ENCODE measurements at regions not wholly inside any gene's neighbourhood (a gene's known extent, or its start where the extent isn't known, plus 50 kb on each side); places are given as distances from the start of the nearest gene placed in this dataset.

GRCh38 chr12:63056649-63057048 is 94.4 kb downstream of the AVPR1A start:
- no peak overlapping the region for H3K27ac ChIP-seq (ENCODE audit: extremely low read depth, low read depth, low read length)
- TF ChIP-seq ZFP41 (tag by site-specific recombination; IDR thresholded peaks at IDR 0.05; ENCODE audit: borderline replicate concordance) (no peak), ZNF10 (tag by site-specific recombination; IDR thresholded peaks at IDR 0.05) (no peak), ZNF24 (tag by site-specific recombination; IDR thresholded peaks at IDR 0.05) (no peak), ZBTB21 (tag by site-specific recombination; IDR thresholded peaks at IDR 0.05) (no peak), ZNF423 (tag by site-specific recombination; IDR thresholded peaks at IDR 0.05) (no peak), ZNF488 (tag by site-specific recombination; IDR thresholded peaks at IDR 0.05) (no peak), ZNF837 (tag by site-specific recombination; IDR thresholded peaks at IDR 0.05) (no peak), ZBTB7A (tag by site-specific recombination; IDR thresholded peaks at IDR 0.05; ENCODE audit: low read depth) (no peak), ZSCAN30 (tag by site-specific recombination; IDR thresholded peaks at IDR 0.05) (no peak), ZNF362 (tag by site-specific recombination; IDR thresholded peaks at IDR 0.05) (no peak), ZNF768 (tag by site-specific recombination; IDR thresholded peaks at IDR 0.05) (no peak), ZNF157 (tag by site-specific recombination; IDR thresholded peaks at IDR 0.05) (no peak), ZNF623 (tag by site-specific recombination; IDR thresholded peaks at IDR 0.05) (no peak)
- no peaks in the 10 kb centered on the region for H3K36me3 ChIP-seq (ENCODE audit: control insufficient read depth in 2 of 2, insufficient read depth in 1 of 2, low read length in 2 of 2)
- H3K4me3 ChIP-seq (ENCODE audit: low read depth, low read length) = no peak overlapping the region
- ChIA-PET POLR2A (no interaction called here), CTCF (interaction anchor here (0.6 to 2.8 kb wide), 2 partner anchors 12 to 130 kb away, joined by 3 to 9 read pairs; no protein-coding TSS in a partner anchor)
- no peaks in the 10 kb centered on the region for H3K9me3 ChIP-seq (ENCODE audit: control insufficient read depth, insufficient read depth, low read depth, low read length)
- H3K4me1 ChIP-seq (ENCODE audit: control insufficient read depth, insufficient read depth, low read length) = no peaks in the 10 kb centered on the region

DNA sequence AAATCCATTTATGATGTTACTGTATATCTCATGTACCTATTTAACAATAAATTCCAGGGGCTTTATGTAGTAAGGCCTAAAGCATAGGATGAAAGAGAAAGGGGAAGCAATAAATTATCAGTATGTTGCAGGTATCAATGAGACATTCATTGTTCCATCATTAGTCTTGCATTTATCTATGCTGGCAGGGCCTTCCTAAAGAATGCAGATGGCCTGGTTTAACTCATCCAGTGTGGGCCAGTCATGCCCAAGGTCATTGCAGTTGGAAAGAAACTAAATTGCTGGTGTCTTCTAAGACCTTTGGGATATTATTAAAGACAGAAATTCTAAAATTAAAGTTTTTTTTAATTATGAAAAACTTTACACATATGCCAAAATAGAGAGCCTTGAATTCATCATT is 98.3 kb downstream of the AVPR1A start:
- Histone ChIP-seq H3K4me3 (ENCODE audit: low read depth, low read length) (no peak overlapping the region), H3K9me3 (ENCODE audit: control insufficient read depth, insufficient read depth, low read depth, low read length) (no peaks in the 10 kb centered on the region), H3K27ac (ENCODE audit: extremely low read depth, low read depth, low read length) (no peak overlapping the region), H3K36me3 (ENCODE audit: control insufficient read depth in 2 of 2, insufficient read depth in 1 of 2, low read length in 2 of 2) (no peaks in the 10 kb centered on the region), H3K4me1 (ENCODE audit: control insufficient read depth, insufficient read depth, low read length) (no peaks in the 10 kb centered on the region)
- TF ChIP-seq ZNF169 (tag by site-specific recombination; IDR thresholded peaks at IDR 0.05) (no peak), ZNF548 (tag by site-specific recombination; IDR thresholded peaks at IDR 0.05) (no peak), ZNF416 (tag by site-specific recombination; IDR thresholded peaks at IDR 0.05) (no peak), ZNF610 (tag by site-specific recombination; IDR thresholded peaks at IDR 0.05; ENCODE audit: borderline replicate concordance) (no peak), ZNF670 (tag by site-specific recombination; IDR thresholded peaks at IDR 0.05; ENCODE audit: low read depth) (no peak), KLF7 (tag by site-specific recombination; IDR thresholded peaks at IDR 0.05; ENCODE audit: borderline replicate concordance) (no peak), ZNF677 (tag by site-specific recombination; IDR thresholded peaks at IDR 0.05) (no peak), HOXA7 (CRISPR knock-in tag; IDR thresholded peaks at IDR 0.05; ENCODE audit: borderline replicate concordance) (no peak), ZNF768 (tag by site-specific recombination; IDR thresholded peaks at IDR 0.05) (no peak), ZNF211 (tag by site-specific recombination; IDR thresholded peaks at IDR 0.05; ENCODE audit: low read depth) (no peak), ZNF580 (tag by site-specific recombination; IDR thresholded peaks at IDR 0.05) (no peak), ZBTB44 (tag by site-specific recombination; IDR thresholded peaks at IDR 0.05) (no peak), ZNF366 (tag by site-specific recombination; conservative IDR thresholded peaks at IDR 0.05) (no peak), ZNF24 (tag by site-specific recombination; IDR thresholded peaks at IDR 0.05) (no peak), GLI2 (tag by site-specific recombination; IDR thresholded peaks at IDR 0.05; ENCODE audit: borderline replicate concordance, low read depth) (no peak), ZNF664 (tag by site-specific recombination; IDR thresholded peaks at IDR 0.05) (no peak), ZNF426 (tag by site-specific recombination; IDR thresholded peaks at IDR 0.05) (no peak)
- TF ChIP-seq, protein P1, sequence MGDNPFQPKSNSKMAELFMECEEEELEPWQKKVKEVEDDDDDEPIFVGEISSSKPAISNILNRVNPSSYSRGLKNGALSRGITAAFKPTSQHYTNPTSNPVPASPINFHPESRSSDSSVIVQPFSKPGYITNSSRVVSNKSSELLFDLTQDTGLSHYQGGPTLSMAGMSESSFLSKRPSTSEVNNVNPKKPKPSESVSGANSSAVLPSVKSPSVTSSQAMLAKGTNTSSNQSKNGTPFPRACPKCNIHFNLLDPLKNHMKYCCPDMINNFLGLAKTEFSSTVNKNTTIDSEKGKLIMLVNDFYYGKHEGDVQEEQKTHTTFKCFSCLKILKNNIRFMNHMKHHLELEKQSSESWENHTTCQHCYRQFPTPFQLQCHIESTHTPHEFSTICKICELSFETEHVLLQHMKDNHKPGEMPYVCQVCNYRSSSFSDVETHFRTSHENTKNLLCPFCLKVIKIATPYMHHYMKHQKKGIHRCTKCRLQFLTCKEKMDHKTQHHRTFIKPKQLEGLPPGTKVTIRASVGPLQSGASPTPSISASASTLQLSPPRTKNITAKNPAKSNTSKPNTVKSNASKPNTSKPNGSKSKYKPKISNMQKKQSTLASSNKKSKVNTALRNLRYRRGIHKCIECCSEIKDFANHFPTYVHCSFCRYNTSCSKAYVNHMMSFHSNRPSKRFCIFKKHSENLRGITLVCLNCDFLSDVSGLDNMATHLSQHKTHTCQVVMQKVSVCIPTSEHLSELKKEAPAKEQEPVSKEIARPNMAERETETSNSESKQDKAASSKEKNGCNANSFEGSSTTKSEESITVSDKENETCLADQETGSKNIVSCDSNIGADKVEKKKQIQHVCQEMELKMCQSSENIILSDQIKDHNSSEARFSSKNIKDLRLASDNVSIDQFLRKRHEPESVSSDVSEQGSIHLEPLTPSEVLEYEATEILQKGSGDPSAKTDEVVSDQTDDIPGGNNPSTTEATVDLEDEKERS (tag by site-specific recombination; IDR thresholded peaks at IDR 0.05) = no peak
- ChIA-PET POLR2A (no interaction called here), CTCF (interaction anchor here (1.2 kb wide), 1 partner anchor 11 kb away, joined by 3 read pairs; no protein-coding TSS in a partner anchor)
